ENCODE measurements at regions not wholly inside any gene's neighbourhood (a gene's known extent, or its start where the extent isn't known, plus 50 kb on each side); places are given as distances from the start of the nearest gene placed in this dataset.

- TF ChIP-seq MAZ (IDR thresholded peaks at IDR 0.05; ENCODE audit: borderline replicate concordance, low read depth, low read length), result no peak
- no peak for TF ChIP-seq ELK1 (IDR thresholded peaks at IDR 0.05; ENCODE audit: borderline replicate concordance, low read depth, low read length)
- TF ChIP-seq CTCF (conservative IDR thresholded peaks at IDR 0.05; ENCODE audit: low read depth, low read length), result no peak
- TF ChIP-seq CEBPB (IDR thresholded peaks at IDR 0.05; ENCODE audit: low read depth, low read length), result no peak
- TF ChIP-seq POLR2A (IDR thresholded peaks at IDR 0.05; ENCODE audit: low read depth, low read length), result no peak
- Histone ChIP-seq H3K9me1 (ENCODE audit: insufficient read depth, low read length) (no peaks in the 10 kb centered on the region), H4K8ac (ENCODE audit: low read depth in 2 of 2, low read length in 2 of 2) (no peak overlapping the region), H3K27ac (ENCODE audit: insufficient read depth, low read length) (no peak overlapping the region), H3K4me2 (ENCODE audit: low read depth, low read length) (no peak overlapping the region), H2BK15ac (ENCODE audit: low read depth, low read length) (no peak overlapping the region), H2AK9ac (replicated peaks; ENCODE audit: low read depth, low read length, poor library complexity) (no peak overlapping the region), H4K20me1 (ENCODE audit: insufficient read depth, low read length) (no peaks in the 10 kb centered on the region), H3K56ac (ENCODE audit: extremely low read depth, insufficient read depth, low read length) (no peak overlapping the region), H3K4me1 (ENCODE audit: control insufficient read depth, insufficient read depth, low read length) (no peaks in the 10 kb centered on the region), H4K5ac (ENCODE audit: low read depth, low read length) (no peak overlapping the region), H3K4me3 (ENCODE audit: insufficient read depth, low read depth, low read length) (no peak overlapping the region), H3K4ac (ENCODE audit: low read depth, low read length) (no peak overlapping the region), H4K91ac (ENCODE audit: insufficient read depth, low read depth, low read length) (no peak overlapping the region), H2BK120ac (ENCODE audit: low read depth, low read length) (no peak overlapping the region), H2AFZ (replicated peaks; ENCODE audit: low read length, poor library complexity) (no peak overlapping the region), H3K23ac (ENCODE audit: low read depth, low read length) (no peak overlapping the region), H2BK5ac (ENCODE audit: low read depth, low read length, poor library complexity, severe bottlenecking) (no peak overlapping the region), H3K9me3 (ENCODE audit: control insufficient read depth, insufficient read depth, low read length) (no peaks in the 10 kb centered on the region), H3K9ac (ENCODE audit: low read depth, low read length) (no peak overlapping the region), H3K18ac (ENCODE audit: low read depth, low read length) (no peak overlapping the region), H3K27me3 (ENCODE audit: control insufficient read depth, insufficient read depth, low read length) (no peaks in the 10 kb centered on the region), H3K14ac (replicated peaks; ENCODE audit: low read depth, low read length) (no peak overlapping the region), H2BK20ac (ENCODE audit: low read depth, low read length) (no peak overlapping the region), H3K36me3 (ENCODE audit: control insufficient read depth, insufficient read depth, low read length) (no peaks in the 10 kb centered on the region), H2AK5ac (ENCODE audit: low read depth, low read length) (no peak overlapping the region), H3K79me1 (ENCODE audit: low read depth in 1 of 2, low read length in 2 of 2) (no peaks in the 10 kb centered on the region)
- dilution Hi-C loops (cut with HindIII; ENCODE audit: low sequenced_read_pairs, unreplicated experiment), result no loop called here
- no CpG with 5 or more reads among the region's 2 CpGs for WGBS, 2 experiments (ENCODE audit: extremely low coverage in 2 of 2, insufficient read length in 1 of 2)
- no TSS peak for BruUV-seq (replicated peaks)
- no peak for ATAC-seq (ENCODE audit: low read depth)
- no peak for DNase-seq
- ChIA-PET CTCF (no interaction called here), POLR2A (ENCODE audit: unreplicated experiment) (no interaction called here)
- intact Hi-C loops (cut with micrococcal nuclease), result no loop called here
- in situ Hi-C loops (cut with MboI; ENCODE audit: low sequenced_read_pairs), result no loop called here
Observed at GRCh38 chr4:141843136-141843535, 206.8 kb downstream of the IL15 start.

All from IMR-90 (cell line).